Loucy (cell line): ENCODE measurements at regions not wholly inside any gene's neighbourhood (a gene's known extent, or its start where the extent isn't known, plus 50 kb on each side); places are given as distances from the start of the nearest gene placed in this dataset.

Source experiments
- CTCF ChIP-seq: fragments of 200-600 bp; sonication (generic); conservative IDR thresholded peaks from 2 replicates; pipeline ENCODE4 v1.5.1; 2014; ENCODE audit warnings: mild to moderate bottlenecking, antibody characterized with exemption, low read length
- EZH2phosphoT487 ChIP-seq: fragments of 200-600 bp; IDR thresholded peaks from 2 replicates; pipeline ENCODE4 v1.6.1; 2018; ENCODE audit warnings: antibody characterized with exemption, mild to moderate bottlenecking, moderate library complexity, borderline replicate concordance

- no peak; the same call in 1 of the 2 replicates for TF ChIP-seq CTCF
- no peak for TF ChIP-seq EZH2phosphoT487
Observed at GRCh38 chr10:113221756-113222168, 271.7 kb downstream of the TCF7L2 start.
